ENCODE measurements at regions not wholly inside any gene's neighbourhood (a gene's known extent, or its start where the extent isn't known, plus 50 kb on each side); places are given as distances from the start of the nearest gene placed in this dataset.

GRCh38 chr13:44735806-44736205 lies 159.7 kb upstream of the TSC22D1 start:
- TF ChIP-seq CTCF (IDR thresholded peaks at IDR 0.05; ENCODE audit: poor library complexity) = no peak
- no peak for TF ChIP-seq EZH2 (IDR thresholded peaks at IDR 0.05; ENCODE audit: borderline replicate concordance)
